NCI-H82 (cell line): ENCODE measurements at regions not wholly inside any gene's neighbourhood (a gene's known extent, or its start where the extent isn't known, plus 50 kb on each side); places are given as distances from the start of the nearest gene placed in this dataset.
"Not testable (repeated sequence)": the region's sequence is repeated elsewhere in the genome, so short reads cannot be mapped to it uniquely, and the experiment has no call there.

Experiments used
- DNase-seq: peaks from one replicate; lab custom pipeline; 2025; lab: John Stamatoyannopoulos, UW

DNA sequence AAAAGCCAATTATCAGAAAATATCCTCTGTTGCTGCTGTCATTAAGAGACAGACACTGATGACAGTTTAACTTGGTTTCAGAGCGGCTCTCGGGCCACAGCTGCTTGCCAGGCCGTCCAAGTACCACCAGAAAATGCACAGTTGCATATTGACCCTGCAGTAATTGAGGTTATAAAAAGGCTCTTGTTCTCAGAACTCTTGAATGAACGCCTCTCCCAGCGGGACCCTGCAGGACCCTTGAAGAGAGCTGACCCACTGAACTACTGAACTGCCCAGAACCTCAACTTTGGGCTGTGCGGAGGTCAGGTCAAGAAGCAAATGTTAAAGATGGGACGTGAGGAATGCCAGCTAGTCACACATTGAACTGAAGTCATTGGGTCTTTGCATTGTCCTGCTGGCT lies 1559.0 kb upstream of the SLC10A2 start:
- peak; percentile 93 for DNase-seq

DNA sequence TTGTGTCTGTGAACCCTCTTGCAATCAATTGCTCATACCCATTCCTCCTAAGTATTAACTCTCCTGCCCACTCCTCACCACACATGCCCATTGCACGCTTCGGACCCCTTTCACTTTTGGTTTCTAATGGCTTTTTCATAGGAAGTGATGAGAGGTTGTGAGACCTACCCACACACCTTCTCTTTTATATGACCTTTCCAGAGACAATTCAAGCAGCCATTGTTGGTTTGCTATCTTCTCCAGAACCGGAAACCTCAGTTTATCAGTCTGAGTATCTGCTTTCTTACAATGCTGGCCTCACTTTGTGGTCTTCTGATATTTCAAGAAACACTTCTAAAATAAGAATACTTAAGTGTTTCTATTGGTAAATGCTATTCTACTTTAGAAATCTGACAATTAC lies 1550.8 kb upstream of the SLC10A2 start:
- no peak for DNase-seq

DNA sequence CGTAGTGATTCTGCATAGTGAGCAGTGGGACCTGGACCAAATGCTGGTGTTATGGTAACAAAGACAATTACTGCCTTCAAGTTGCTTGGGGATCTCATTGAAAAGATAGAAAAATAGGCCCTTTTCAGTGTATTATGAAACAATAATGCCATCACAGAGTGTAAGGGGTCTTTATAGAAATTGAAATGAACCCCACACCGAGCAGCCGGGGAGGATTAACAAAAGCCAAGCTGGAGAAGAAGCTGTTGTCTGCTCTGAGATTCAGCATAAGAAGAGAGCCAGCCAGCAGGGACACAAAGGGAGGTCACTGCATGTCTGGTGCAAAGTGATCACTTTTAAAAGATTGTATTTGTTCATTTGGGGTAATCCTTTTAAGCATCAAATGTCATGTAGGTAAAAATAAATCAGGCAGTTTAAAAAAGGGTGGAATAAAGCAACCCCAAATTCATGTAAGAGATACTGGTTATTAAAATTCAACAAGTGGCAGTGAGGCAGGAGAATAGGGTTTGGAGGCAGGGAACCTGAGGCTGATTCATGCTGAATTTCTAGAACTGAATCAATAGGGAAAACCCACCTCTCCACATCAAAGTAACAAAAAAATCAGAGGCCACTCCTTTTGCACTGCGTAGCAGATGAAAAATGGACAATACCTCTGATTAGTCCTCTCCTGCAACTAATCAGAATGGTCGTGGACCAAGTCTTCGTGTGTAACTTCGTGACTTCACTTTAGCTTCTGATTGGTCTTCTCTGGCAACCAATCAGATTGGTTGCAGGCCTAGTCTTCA lies 1548.3 kb upstream of the SLC10A2 start:
- no peak for DNase-seq

DNA sequence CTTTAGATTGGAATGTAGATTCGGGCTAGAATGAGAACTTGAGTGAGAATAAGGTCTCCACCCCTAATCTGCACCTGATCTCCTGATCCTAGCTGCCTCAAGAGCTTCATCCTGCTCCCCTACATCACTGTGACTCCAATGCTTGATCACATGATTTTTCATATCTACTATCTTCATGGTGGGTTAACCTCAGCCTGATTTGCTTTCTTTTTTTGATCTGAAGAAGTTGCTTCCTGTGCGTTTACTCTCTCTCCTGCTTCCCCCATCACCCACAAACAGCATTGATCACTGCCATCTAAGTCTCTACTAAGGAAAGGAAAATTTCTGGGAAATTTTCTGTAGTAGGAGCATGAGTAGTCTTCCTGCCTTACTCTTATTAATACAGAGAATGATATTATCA lies 1542.1 kb upstream of the SLC10A2 start:
- no peak for DNase-seq

DNA sequence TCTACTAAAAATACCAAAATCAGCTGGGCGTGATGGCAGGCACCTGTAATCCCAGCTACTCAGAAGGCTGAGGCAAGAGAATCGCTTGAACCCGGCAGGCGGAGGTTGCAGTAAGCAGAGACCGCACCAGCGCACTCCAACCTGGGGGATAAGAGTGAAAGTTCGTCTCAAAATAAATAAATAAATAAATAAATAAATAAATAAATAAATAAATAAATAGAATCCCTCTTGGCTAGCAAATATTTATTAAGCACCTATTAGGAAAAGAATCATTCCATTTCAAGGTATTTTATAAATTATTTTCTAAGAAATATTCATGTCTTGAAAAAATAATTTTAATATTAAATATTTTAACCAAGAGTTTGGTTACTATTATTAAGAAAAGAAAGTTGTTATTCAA lies 1539.2 kb upstream of the SLC10A2 start:
- DNase-seq: not testable (repeated sequence)

DNA sequence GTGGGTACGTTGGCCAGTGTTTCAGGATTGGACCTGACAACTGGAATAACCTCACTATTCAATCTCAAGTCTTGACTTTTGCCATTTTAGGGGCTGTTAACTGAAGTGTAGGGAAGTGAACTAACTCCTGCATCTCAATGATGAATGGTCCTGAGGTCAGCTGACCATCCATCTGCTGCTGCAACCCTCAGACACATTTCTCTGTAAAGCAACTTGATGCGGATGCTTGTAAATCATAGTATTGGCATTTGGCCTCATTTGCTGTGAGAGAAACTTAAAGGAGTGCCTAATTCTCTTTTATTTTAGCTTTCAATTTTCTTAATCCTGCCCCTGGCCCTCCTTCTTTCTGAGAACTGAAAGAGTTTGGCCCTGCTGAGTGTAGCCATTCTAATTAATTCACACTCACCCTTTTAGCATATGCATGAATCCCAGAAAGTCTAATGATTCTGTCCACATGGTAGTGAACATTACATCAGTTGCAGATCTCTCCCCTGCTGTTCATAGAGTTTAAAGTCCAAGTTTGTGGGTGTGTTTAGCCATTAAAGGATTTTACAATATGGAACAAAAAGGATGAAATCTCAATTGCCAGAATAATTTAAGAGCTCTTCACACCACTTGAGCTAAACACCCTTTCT lies 1531.4 kb upstream of the SLC10A2 start:
- DNase-seq: no peak

DNA sequence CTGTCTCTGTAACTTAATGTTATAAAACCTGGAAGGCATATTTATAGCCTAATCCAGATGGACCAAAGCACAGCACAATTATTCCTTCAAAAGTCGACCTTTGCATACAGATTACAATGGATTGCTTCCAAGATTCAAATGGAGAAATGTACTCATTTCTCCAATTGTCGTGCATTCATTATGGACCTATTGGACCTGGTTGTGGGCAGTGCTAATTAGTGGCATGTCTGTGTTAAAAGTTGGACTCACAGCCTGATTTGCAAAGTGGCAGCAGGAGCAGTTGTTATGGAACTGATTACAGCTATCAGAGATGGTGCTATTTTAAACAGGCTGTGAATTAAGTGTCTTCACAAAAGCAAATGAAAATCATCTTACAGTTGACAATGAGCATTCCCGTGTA lies 1529.3 kb upstream of the SLC10A2 start:
- no peak for DNase-seq

DNA sequence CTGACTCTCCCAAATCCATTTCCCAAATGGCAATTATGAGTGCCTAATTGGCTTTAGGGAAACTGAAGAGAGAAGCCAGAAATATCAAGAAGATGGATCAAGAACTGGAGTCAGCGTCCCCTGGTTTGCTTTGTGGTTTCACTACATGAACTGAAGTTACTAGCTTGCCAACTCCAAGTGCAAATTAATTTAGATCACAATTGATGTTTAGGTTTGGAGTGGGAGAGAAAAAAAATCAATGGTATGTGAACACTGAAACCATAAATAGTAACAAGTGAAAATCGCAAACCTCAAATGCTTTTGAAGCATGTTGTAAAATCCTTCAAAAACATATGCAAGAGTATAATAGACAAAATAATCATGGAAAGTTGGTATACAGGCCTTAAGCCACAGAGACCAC lies 1528.6 kb upstream of the SLC10A2 start:
- DNase-seq: peak; percentile 31

DNA sequence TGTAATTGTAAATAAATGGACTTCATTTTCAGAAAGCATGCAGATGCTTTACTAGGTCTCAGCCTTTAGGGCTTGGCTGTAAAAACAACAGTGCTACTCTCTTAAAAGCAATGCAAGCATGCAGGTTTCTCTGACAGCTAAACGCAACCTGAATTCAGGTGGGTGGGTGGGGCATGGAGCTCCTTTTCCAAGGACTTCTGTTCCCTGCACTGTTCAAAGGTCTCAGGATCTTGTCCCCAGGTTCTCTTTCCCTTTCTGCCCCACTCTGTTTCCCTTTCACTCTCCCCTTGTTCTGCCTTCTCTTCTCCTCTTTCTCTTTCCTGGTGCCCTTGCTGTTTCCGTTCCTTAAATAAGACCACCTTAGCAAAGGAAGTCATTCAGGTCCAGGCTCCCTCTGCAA lies 1527.5 kb upstream of the SLC10A2 start:
- no peak for DNase-seq

DNA sequence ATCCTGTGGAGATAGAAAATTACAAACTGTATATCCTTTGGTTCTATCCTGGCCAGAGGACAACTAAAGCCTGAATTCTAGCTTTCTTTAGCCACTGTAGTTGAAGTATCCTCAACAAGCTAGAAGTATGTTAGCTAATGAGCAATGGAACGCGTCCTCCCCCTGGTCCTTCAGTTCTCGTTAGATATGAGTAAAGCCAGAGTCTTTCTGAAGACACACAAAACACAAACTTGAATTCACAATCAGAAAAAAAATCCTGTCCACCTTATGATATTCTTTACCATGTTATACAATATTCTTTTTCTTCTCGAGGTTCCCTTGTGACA lies 1527.0 kb upstream of the SLC10A2 start:
- DNase-seq: no peak

DNA sequence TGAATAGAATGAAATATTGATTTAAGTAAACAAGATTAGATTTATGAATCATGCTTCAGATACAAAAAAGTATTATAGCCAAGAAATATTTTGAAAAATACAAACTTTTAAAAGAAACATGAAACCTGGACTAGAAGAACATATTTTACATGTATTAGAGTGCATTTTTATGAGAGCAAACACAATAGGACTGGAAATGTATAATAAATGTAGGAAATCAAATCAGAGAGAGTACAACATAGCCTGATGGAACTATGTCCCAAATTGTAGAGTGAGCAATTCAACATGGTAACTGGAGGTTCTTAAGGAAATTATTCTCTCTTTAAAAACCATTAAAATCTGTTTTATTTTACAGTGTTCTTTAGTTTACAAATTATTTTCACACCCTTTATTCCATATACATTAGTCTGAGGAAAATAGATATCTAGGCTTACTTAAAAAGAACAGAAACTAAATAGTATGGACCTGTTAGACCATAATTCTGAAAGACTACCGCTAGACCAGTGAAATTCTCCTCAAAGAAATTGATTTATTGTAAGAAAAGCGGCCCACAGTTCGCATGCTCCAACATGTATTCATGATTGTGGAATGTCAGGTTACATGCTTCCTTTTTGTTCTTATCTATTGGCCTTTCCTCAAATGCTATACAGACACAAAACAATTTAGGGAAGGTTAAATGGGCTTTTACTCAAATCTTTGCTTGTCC lies 1526.5 kb upstream of the SLC10A2 start:
- no peak for DNase-seq

DNA sequence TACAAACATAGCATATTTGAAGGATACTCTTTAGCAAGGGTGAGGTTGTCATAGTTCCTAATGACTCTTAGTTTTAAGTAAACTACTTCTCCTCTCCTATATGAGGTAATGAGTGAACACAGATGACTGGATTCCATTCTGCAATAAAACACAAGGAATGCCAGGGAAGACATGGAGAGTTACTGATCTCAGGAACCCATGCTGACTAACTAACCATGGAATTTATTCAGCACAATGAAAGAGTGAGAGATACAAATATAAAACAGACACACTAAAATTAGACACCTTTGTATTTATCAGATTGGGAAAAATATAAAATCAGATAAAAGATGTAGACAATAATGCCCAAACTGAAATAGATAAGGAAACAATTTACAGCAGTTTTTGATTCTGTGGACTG lies 1525.9 kb upstream of the SLC10A2 start:
- DNase-seq: no peak

DNA sequence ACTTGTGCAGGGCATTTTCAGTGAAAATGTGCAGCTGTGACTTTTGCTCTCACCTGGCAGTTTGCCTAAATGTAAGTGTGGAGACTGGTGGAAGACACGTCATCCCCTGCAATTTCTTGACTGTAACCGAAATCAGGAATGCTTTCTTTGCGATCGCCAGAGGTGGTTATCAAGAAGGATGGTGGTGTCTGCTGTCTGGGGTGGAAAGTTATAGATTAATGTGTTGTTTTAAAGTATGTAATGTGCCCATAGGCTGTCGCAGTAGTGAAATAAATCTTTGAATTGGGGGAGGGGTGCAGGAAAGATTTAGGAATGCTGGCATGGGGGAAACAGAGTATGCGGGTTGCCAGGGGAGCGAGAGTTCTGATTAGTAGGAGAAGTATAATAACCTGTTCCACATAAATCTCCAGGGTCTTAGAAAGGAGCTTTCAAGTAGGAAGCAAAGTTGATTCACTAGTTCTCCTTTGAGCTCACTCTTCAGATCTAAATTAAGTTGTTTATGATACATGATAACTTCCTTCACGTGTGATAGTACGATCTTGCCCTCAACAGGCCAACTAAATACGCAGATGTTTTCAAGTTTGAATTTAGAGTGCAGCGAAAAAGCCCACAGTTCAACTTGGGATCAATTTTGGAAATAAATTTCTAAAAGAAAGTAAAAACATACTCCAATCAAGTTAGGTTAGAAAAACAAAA lies 1520.0 kb upstream of the SLC10A2 start:
- no peak for DNase-seq

DNA sequence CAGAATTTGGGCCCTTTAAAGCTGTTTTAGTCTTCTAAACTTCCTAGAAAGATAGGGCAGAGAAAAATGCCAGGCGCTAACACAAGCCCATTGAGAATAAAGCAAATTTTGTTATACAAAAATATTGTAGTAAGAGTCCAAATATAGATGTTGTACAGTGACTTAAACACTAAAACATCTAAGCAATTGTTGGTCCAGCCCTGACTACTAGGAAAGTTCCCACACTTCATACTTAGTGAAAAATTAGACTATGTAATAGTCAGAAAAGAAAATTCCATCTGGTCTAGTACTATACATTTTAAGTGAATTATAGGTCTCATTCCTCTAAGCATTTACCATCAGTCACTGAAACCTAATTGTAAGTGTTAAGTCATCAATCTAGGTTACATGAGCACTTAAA lies 1518.3 kb upstream of the SLC10A2 start:
- DNase-seq: peak; percentile 73

DNA sequence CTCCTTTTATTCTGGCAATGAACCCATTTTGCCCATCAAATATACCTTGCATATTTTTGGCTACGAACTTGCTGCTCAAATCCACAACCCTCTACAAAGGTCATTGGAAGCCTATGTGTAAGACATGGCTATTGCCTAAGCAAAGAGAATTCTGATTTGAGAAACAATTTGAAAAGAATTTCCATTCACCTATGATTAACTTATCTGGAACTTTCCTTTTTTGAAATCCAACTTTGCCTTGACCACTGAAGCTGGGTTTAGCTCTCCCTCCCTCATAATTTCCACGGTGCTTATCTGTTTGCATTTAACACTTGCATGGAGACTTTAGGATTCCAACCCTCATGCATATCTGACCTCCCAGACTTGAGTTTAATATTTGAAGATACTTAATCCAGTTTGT lies 1514.7 kb upstream of the SLC10A2 start:
- DNase-seq: no peak

DNA sequence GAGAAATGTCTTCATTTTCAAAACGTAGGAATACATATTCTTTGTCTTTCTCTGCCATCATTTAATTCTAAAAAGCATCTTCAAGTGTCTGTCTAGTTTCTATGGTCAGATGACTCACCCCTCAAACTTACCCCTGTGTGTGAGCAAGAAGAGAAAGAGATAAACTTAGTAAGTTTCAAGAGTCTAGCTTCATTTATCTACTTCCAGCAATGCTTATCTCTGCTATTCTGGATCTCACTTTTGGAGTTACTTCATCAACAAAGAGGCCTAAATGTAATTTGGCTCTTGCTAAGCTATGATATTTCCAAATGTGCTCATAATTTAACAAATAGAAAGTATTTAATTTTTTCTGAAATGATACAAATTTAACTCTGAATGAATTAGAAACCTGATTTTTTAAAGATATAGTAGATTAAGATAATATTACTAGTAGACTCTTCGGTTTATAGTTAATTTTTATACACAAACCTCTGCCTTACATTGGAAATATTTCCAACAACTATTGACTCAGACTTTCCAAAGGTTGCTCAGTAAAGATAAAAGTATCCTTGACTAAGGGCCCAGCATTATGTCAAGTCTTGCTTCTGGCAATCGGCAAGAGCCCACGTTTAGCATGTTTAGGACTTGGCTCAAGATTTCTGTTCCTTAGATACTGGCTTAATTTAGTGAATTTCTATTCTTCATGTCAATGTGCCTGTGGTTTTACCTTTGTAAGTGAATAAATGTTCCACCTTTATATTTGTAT lies 1511.0 kb upstream of the SLC10A2 start:
- DNase-seq: no peak

DNA sequence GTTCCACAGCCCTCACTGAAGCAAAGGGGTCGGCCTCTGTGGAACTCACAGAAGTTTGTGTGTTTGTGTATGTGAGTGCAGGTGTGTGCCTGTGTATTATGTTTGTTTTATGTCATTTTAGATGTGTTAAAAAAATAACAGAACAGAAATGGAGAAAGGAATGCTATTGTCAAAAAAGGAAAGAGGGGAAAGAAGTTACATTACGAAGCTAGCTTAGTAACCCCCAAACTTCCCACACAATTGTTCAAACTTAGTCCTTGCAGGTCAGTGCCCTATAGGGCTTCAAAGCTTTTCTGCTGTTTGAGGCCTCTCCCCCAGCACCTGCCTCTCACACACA lies 1505.6 kb upstream of the SLC10A2 start:
- no peak for DNase-seq

DNA sequence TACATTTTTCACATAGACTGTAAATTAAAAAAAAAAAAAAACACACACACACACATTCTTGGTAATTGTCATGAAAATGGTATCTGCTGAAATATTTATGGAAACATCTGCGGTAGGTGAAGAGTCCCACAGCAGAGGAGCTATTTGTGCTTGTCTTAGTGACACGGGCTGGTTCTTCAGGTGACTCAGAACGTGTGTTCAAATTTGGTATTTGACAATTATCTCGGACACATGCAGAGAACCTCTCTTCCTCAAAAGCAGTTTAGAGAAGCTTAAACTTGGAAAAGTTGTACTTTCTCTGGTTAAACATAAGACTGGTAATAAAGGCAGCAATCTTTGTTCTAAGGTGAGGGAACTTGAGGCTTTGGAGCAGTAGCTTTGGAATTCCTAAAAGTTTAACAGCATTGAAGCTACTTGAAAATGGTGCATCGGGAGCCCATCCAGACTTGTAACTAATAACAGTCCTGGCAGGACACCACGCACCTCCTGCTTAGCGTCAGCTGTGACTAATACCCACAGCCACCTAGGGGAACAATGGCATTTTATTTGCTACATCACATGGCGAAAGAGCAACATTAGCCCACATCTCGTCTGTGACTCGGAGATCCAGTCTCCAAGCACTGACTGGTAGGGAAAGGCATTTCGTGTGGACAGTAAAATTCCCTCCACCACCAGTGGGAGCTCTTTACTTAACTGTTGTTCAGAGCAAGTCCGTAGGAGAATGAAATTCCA lies 1505.1 kb upstream of the SLC10A2 start:
- peak; percentile 86 for DNase-seq

DNA sequence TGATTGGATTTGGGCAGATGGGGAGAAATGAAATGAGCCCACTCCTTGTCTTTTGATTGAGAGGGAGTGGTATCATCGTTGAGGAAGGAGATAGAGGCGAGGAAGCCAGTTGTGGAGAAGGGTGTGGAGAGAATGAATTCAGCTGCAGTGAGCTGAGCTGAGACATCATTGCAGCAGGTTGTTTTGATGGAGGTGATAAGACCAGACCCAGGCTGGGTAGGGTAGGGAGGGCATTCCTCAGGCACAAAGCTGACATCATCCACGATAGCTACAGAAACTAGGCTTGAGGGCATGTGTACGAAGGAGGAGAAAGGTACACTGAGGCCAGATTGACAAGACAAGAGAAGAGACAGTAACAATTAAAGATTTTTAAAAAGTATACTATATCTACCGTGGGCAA lies 1500.9 kb upstream of the SLC10A2 start:
- DNase-seq: no peak

DNA sequence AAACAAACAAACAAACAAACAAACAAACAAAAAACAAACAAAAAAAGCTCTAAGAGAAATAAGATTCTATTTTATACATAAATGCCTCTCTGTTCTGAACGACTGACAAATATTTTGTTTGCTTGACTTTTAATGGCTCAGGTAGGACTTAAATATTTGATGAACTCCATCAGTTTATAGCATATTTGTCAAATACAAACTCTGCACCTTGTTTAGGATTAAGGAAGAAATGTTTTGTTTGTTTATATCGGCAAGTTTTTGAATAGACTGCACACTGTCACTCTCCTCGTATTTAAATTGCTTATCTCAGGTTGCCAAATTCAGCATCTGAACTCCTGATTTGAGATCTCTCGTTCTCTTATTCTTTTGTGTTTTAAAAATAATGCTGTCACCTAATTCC lies 1499.7 kb upstream of the SLC10A2 start:
- DNase-seq: no peak

DNA sequence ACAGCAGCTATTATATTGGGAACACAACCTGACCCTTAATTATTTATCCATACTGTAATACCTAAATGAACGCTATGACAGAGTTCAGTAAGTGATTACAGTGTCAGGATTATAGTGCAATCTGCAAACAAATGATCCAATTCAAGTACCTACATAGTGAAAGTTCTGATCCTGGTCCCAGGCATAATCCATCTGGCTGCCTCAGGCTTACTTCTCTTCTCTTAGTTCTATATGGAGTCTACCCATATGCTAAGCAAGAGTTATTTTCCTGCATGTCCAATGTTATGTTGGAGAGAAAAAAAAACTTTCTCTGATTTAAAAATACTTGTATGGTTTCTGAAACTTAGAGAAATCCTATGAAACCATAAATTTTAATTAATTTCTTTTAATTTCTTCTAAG lies 1487.7 kb upstream of the SLC10A2 start:
- DNase-seq: peak; percentile 76

DNA sequence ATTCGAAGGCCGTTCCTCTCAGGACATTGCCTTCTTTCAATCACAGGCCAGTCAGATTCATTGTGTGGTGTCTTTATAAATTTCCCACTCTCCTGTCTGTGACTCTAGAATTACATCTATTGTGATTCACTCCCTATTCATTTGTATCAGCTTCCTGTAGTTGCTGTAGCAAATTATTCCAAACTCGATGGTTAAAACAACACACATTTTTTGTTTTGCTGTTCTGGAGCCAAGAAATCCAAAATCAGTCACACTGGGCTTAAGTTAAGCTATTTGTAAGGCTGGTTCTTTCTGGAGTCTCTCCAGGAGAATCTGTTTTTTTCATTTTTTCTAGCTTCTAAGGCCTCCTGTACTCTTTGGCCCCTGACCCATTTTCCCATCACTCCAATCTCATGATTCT lies 1487.0 kb upstream of the SLC10A2 start:
- no peak for DNase-seq
